ENCODE measurements at regions not wholly inside any gene's neighbourhood (a gene's known extent, or its start where the extent isn't known, plus 50 kb on each side); places are given as distances from the start of the nearest gene placed in this dataset.

DNA sequence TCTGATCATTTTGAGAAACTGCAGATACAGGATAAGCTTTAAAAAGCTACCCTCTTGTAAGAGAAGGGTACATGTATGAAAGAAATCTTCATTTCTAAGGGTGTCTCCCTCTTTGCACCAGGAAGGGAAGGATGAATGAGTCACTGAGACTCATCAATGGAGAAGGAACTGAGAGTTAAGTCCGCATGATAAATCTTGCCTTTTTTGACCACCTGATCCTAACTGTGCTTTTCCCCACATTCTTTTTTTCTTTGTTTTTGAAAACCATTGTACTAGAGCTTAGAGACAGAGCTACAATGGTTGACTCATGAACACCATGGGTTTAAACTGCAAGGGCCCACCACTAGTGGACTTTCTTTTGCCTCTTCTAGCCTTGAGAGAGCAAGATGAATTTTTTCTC lies 353.0 kb upstream of the RGS17 start:
- TF ChIP-seq, protein P1, sequence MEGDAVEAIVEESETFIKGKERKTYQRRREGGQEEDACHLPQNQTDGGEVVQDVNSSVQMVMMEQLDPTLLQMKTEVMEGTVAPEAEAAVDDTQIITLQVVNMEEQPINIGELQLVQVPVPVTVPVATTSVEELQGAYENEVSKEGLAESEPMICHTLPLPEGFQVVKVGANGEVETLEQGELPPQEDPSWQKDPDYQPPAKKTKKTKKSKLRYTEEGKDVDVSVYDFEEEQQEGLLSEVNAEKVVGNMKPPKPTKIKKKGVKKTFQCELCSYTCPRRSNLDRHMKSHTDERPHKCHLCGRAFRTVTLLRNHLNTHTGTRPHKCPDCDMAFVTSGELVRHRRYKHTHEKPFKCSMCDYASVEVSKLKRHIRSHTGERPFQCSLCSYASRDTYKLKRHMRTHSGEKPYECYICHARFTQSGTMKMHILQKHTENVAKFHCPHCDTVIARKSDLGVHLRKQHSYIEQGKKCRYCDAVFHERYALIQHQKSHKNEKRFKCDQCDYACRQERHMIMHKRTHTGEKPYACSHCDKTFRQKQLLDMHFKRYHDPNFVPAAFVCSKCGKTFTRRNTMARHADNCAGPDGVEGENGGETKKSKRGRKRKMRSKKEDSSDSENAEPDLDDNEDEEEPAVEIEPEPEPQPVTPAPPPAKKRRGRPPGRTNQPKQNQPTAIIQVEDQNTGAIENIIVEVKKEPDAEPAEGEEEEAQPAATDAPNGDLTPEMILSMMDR (IDR thresholded peaks at IDR 0.05): no peak
- TF ChIP-seq ZFX (IDR thresholded peaks at IDR 0.05; ENCODE audit: borderline replicate concordance): no peak
